ENCODE measurements at regions not wholly inside any gene's neighbourhood (a gene's known extent, or its start where the extent isn't known, plus 50 kb on each side); places are given as distances from the start of the nearest gene placed in this dataset.

GRCh38 chr3:110261141-110261540, 810.5 kb upstream of the NECTIN3 start (continued):
- TF ChIP-seq HSF1 (IDR thresholded peaks at IDR 0.05; ENCODE audit: low read depth, low read length) (no peak), CBX3 (IDR thresholded peaks at IDR 0.05; ENCODE audit: borderline replicate concordance, low read depth) (no peak), YY1 (IDR thresholded peaks at IDR 0.05; ENCODE audit: low read depth, low read length) (no peak), E4F1 (IDR thresholded peaks at IDR 0.05; ENCODE audit: borderline replicate concordance, partially characterized antibody) (no peak)

- H2AFZ ChIP-seq (ENCODE audit: control insufficient read depth, low read depth, low read length) = no peak overlapping the region
- DNase-seq (ENCODE audit: low read depth, low spot score) (no peak), FAIRE-seq (no peak), ATAC-seq (no peak)
- H3K36me3 ChIP-seq (ENCODE audit: control insufficient read depth in 2 of 2, insufficient read depth in 2 of 2, low read length in 1 of 2) = no peaks in the 10 kb centered on the region
- ChIA-PET POLR2A (no interaction called here), RAD21 (ENCODE audit: unreplicated experiment) (no interaction called here), SMC1A (ENCODE audit: uncharacterized antibody, unreplicated experiment) (no interaction called here), CTCF (no interaction called here)
- in situ Hi-C loops (cut with MboI) (no loop called here), intact Hi-C loops (cut with micrococcal nuclease; ENCODE audit: unreplicated experiment) (no loop called here)
- no peaks in the 10 kb centered on the region for H3K9me3 ChIP-seq (replicated peaks; ENCODE audit: control insufficient read depth, insufficient read depth, low read length)
- 44% methylated on average over 4 of the region's 4 CpGs for WGBS (ENCODE audit: insufficient coverage, insufficient replicate concordance, low lambda C conversion rate, missing lambda C conversion rate)
- H3K79me2 ChIP-seq (ENCODE audit: control insufficient read depth, insufficient read depth, low read length) = no peaks in the 10 kb centered on the region
- TF ChIP-seq FOXK2 (IDR thresholded peaks at IDR 0.05) (no peak), TAF1 (IDR thresholded peaks at IDR 0.05; ENCODE audit: borderline replicate concordance, low read depth, low read length) (no peak), CEBPB (IDR thresholded peaks at IDR 0.05; ENCODE audit: borderline replicate concordance in 1 of 2, low read depth in 2 of 2, low read length in 2 of 2) (no peak), PKNOX1 (IDR thresholded peaks at IDR 0.05) (no peak)
- no peak overlapping the region for H3K4me3 ChIP-seq
- no peaks in the 10 kb centered on the region for H4K20me1 ChIP-seq (ENCODE audit: control insufficient read depth, insufficient read depth)
- no peak overlapping the region for H3K4me2 ChIP-seq (ENCODE audit: control insufficient read depth, insufficient read depth)
- H3K9ac ChIP-seq (ENCODE audit: control insufficient read depth, insufficient read depth, low read length) = no peak overlapping the region
- no peaks in the 10 kb centered on the region for H3K4me1 ChIP-seq (ENCODE audit: control insufficient read depth, insufficient read depth, low read length)
- H3K27me3 ChIP-seq (replicated peaks in 1 of 2; ENCODE audit: control insufficient read depth in 2 of 2, insufficient read depth in 2 of 2, low read length in 1 of 2) = no peaks in the 10 kb centered on the region
- no peak overlapping the region for H3K27ac ChIP-seq (ENCODE audit: control insufficient read depth, insufficient read depth)
- BruUV-seq (replicated peaks) = no TSS peak
Observed at GRCh38 chr3:110262896-110263295, 808.7 kb upstream of the NECTIN3 start.

Measured in GM12878 (cell line).